Liver (tissue), 8 donors: ENCODE measurements at regions not wholly inside any gene's neighbourhood (a gene's known extent, or its start where the extent isn't known, plus 50 kb on each side); places are given as distances from the start of the nearest gene placed in this dataset.

Experiments used
- DNase-seq: peaks from one replicate; pipeline ENCODE4 v3.0.0-alpha.2; 2017; ENCODE audit warnings: low spot score
- H3K27ac ChIP-seq, 2 donors: one replicate each; pipeline ENCODE4 v1.7.0; 2013; ENCODE audit warnings: inconsistent platforms in 2 of 2, low read length in 2 of 2, control low read depth in 1 of 2, low read depth in 1 of 2, mild to moderate bottlenecking in 1 of 2
- H3K27me3 ChIP-seq, 4 donors: one replicate each; pipeline versions ENCODE4 v1.6.1 to v1.7.0; 2013; ENCODE audit warnings: low read length in 3 of 4, inconsistent platforms in 1 of 4, mild to moderate bottlenecking in 1 of 4, moderate library complexity in 1 of 4; ENCODE audit not compliant: control insufficient read depth in 4 of 4, insufficient read depth in 4 of 4
- H3K36me3 ChIP-seq, 4 donors: one replicate each; pipeline versions ENCODE4 v1.6.1 to v1.7.0; 2013; ENCODE audit warnings: low read length in 3 of 4, mild to moderate bottlenecking in 3 of 4, low read depth in 1 of 4, moderate library complexity in 1 of 4; ENCODE audit not compliant: control insufficient read depth in 4 of 4, insufficient read depth in 3 of 4
- H3K4me1 ChIP-seq, 4 donors: one replicate each; pipeline versions ENCODE4 v1.6.1 to v1.7.0; 2013; ENCODE audit warnings: low read length in 3 of 4, mild to moderate bottlenecking in 3 of 4, moderate library complexity in 1 of 4; ENCODE audit not compliant: control insufficient read depth in 4 of 4, insufficient read depth in 4 of 4
- H3K4me3 ChIP-seq, 3 donors: one replicate each; pipeline versions ENCODE4 v1.6.1 to v1.7.0; 2013; ENCODE audit warnings: low read length in 3 of 3, control low read depth in 1 of 3, low read depth in 1 of 3, mild to moderate bottlenecking in 1 of 3
- H3K9ac ChIP-seq, 2 donors: one replicate each; pipeline ENCODE4 v1.7.0; 2013; ENCODE audit warnings: low read length in 2 of 2, mild to moderate bottlenecking in 2 of 2, moderate library complexity in 2 of 2, control low read depth in 1 of 2, low read depth in 1 of 2
- H3K9me3 ChIP-seq, 4 donors: one replicate each; pipeline versions ENCODE4 v1.6.1 to v1.7.0; 2013; ENCODE audit warnings: low read length in 3 of 4; ENCODE audit not compliant: control insufficient read depth in 4 of 4
- EGR1 ChIP-seq, 2 donors: IDR thresholded peaks; 2 replicates each; pipeline ENCODE4 v1.6.1; 2016 to 2018; ENCODE audit warnings: antibody characterized with exemption in 2 of 2, low read depth in 2 of 2
- FOXA1 ChIP-seq: IDR thresholded peaks from 2 replicates; pipeline ENCODE4 v1.6.1; 2016; ENCODE audit warnings: antibody characterized with exemption
- FOXA2 ChIP-seq: IDR thresholded peaks from 2 replicates; pipeline ENCODE4 v1.6.1; 2016; ENCODE audit warnings: antibody characterized with exemption
- GABPA ChIP-seq, 2 donors: IDR thresholded peaks in 1 of 2; conservative IDR thresholded peaks in 1 of 2; 2 replicates each; pipeline ENCODE4 v1.6.1; 2016; ENCODE audit warnings: antibody characterized with exemption in 2 of 2, mild to moderate bottlenecking in 1 of 2, moderate library complexity in 1 of 2
- HNF4A ChIP-seq, 2 donors: conservative IDR thresholded peaks; 2 replicates each; pipeline ENCODE4 v1.6.1; 2016; ENCODE audit warnings: antibody characterized with exemption in 2 of 2, mild to moderate bottlenecking in 2 of 2
- HNF4G ChIP-seq: IDR thresholded peaks from 2 replicates; pipeline ENCODE4 v1.6.1; 2016; ENCODE audit warnings: antibody characterized with exemption
- JUND ChIP-seq, 2 donors: IDR thresholded peaks; 2 replicates each; pipeline ENCODE4 v1.6.1; 2016; ENCODE audit warnings: antibody characterized with exemption in 2 of 2
- NR2F2 ChIP-seq: IDR thresholded peaks from 2 replicates; pipeline ENCODE4 v1.6.1; 2016; ENCODE audit warnings: antibody characterized with exemption
- RAD21 ChIP-seq, 2 donors: IDR thresholded peaks; 2 replicates each; pipeline ENCODE4 v1.6.1; 2016; ENCODE audit warnings: antibody characterized with exemption in 2 of 2, mild to moderate bottlenecking in 2 of 2
- RXRA ChIP-seq, 2 donors: IDR thresholded peaks; 2 replicates each; pipeline ENCODE4 v1.6.1; 2017 to 2018; ENCODE audit warnings: antibody characterized with exemption in 2 of 2, mild to moderate bottlenecking in 1 of 2
- SP1 ChIP-seq: IDR thresholded peaks from 2 replicates; pipeline ENCODE4 v1.6.1; 2018; ENCODE audit warnings: antibody characterized with exemption, mild to moderate bottlenecking
- TAF1 ChIP-seq: conservative IDR thresholded peaks from 2 replicates; pipeline ENCODE4 v1.6.1; 2016; ENCODE audit warnings: antibody characterized with exemption, mild to moderate bottlenecking
- YY1 ChIP-seq: IDR thresholded peaks from 2 replicates; pipeline ENCODE4 v1.6.1; 2016; ENCODE audit warnings: antibody characterized with exemption, mild to moderate bottlenecking
- WGBS: extraction: QIAGEN DNeasy Blood & Tissue Kit; methylation state at CpG from one replicate; pipeline ENCODE4 v1.1.7; 2013; 5-methylcytosine and 5-hydroxymethylcytosine counted together
- TF ChIP-seq, protein P1 (sequence below): IDR thresholded peaks from 2 replicates; pipeline ENCODE4 v1.6.1; 2016; ENCODE audit warnings: antibody characterized with exemption
- TF ChIP-seq, protein P2 (sequence below): IDR thresholded peaks from 2 replicates; pipeline ENCODE4 v1.6.1; 2016; ENCODE audit warnings: antibody characterized with exemption
- TF ChIP-seq, protein P3 (sequence below): fragments of 150-350 bp; IDR thresholded peaks from 2 replicates; pipeline ENCODE4 v1.5.1; 2017; ENCODE audit warnings: improper control_type of control experiment, low read depth, low read length; ENCODE audit not compliant: missing input control
- TF ChIP-seq, protein P4 (sequence below): IDR thresholded peaks from 2 replicates; pipeline ENCODE4 v1.6.1; 2016; ENCODE audit warnings: antibody characterized with exemption
- TF ChIP-seq, protein P5 (sequence below): IDR thresholded peaks from 2 replicates; pipeline ENCODE4 v1.6.1; 2016; ENCODE audit warnings: antibody characterized with exemption, mild to moderate bottlenecking
- donor health status: healthy.
- donor health status: healthy.
- donor health status: healthy.
- donor health status: healthy.
- donor health status: healthy.

DNA sequence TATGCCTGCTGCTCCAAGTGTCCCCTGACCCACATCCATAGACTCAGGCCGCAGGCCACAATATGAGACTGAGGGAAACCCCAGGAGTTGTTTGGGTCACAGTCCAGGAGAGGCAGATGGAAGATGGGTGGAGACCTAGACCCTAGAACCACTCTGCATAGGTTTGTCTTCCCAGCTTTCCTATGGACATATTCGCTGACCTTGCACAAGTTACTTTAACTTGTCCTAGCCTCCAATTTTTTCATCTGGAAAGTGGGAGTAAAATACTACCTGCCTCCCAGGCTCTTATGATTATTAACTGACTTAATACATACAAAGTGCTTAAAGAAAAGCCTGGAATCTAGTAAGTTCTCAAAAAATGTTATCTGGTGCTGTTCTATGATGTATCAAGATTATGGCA is 157.1 kb upstream of the IFNG-AS1 start:
- TF ChIP-seq RAD21 (IDR thresholded peaks at IDR 0.05) (no peak), FOXA2 (no peak), YY1 (no peak), EGR1 (IDR thresholded peaks at IDR 0.05; ENCODE audit: low read depth in 2 of 2) (no peak), SP1 (no peak), NR2F2 (no peak), RXRA (IDR thresholded peaks at IDR 0.05) (no peak), HNF4A (conservative IDR thresholded peaks at IDR 0.05) (no peak)
- TF ChIP-seq, protein P1, sequence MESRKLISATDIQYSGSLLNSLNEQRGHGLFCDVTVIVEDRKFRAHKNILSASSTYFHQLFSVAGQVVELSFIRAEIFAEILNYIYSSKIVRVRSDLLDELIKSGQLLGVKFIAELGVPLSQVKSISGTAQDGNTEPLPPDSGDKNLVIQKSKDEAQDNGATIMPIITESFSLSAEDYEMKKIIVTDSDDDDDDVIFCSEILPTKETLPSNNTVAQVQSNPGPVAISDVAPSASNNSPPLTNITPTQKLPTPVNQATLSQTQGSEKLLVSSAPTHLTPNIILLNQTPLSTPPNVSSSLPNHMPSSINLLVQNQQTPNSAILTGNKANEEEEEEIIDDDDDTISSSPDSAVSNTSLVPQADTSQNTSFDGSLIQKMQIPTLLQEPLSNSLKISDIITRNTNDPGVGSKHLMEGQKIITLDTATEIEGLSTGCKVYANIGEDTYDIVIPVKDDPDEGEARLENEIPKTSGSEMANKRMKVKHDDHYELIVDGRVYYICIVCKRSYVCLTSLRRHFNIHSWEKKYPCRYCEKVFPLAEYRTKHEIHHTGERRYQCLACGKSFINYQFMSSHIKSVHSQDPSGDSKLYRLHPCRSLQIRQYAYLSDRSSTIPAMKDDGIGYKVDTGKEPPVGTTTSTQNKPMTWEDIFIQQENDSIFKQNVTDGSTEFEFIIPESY = no peak
- TF ChIP-seq, protein P2, sequence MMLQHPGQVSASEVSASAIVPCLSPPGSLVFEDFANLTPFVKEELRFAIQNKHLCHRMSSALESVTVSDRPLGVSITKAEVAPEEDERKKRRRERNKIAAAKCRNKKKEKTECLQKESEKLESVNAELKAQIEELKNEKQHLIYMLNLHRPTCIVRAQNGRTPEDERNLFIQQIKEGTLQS = no peak
- TF ChIP-seq, protein P3, sequence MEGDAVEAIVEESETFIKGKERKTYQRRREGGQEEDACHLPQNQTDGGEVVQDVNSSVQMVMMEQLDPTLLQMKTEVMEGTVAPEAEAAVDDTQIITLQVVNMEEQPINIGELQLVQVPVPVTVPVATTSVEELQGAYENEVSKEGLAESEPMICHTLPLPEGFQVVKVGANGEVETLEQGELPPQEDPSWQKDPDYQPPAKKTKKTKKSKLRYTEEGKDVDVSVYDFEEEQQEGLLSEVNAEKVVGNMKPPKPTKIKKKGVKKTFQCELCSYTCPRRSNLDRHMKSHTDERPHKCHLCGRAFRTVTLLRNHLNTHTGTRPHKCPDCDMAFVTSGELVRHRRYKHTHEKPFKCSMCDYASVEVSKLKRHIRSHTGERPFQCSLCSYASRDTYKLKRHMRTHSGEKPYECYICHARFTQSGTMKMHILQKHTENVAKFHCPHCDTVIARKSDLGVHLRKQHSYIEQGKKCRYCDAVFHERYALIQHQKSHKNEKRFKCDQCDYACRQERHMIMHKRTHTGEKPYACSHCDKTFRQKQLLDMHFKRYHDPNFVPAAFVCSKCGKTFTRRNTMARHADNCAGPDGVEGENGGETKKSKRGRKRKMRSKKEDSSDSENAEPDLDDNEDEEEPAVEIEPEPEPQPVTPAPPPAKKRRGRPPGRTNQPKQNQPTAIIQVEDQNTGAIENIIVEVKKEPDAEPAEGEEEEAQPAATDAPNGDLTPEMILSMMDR = no peak
- H3K4me1 ChIP-seq = no peaks in the 10 kb centered on the region
- WGBS = 75% methylated on average over 2 of the region's 2 CpGs
- peaks cover 0 to 3% (median 0%) of the 10 kb centered on the region in 4 donors for H3K9me3 ChIP-seq
- H3K36me3 ChIP-seq = no peaks in the 10 kb centered on the region
- no peak overlapping the region for H3K4me3 ChIP-seq
- no peak for DNase-seq
- no peaks in the 10 kb centered on the region for H3K27me3 ChIP-seq
- H3K9ac ChIP-seq = no peak overlapping the region
- H3K27ac ChIP-seq = no peak overlapping the region

DNA sequence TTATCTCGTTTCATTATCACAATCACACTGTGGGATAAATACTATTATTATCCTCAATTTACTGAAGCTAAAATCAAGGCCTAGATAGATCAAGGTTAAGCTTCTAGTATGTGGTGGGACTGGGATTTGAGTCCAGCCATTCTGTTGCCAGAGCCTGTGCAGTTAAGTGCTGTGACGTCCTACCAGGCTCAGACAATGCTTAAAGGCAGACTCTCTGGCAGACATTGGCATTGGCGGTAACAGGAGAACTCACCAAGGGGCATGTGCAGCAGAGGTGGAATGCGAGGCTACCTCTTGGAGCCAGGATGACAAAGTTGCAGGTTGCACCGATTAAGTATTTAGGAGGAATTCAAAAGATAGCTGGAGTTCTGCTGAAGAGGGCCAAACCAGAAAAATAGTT is 155.6 kb upstream of the IFNG-AS1 start:
- Histone ChIP-seq H3K9ac (no peak overlapping the region), H3K4me3 (no peak overlapping the region), H3K27me3 (no peaks in the 10 kb centered on the region), H3K4me1 (no peaks in the 10 kb centered on the region), H3K9me3 (peaks cover 0 to 3% (median 0%) of the 10 kb centered on the region in 4 donors), H3K36me3 (no peaks in the 10 kb centered on the region), H3K27ac (no peak overlapping the region)
- no peak for DNase-seq
- TF ChIP-seq EGR1 (IDR thresholded peaks at IDR 0.05; ENCODE audit: low read depth in 2 of 2) = no peak
- TF ChIP-seq HNF4G = no peak
- TF ChIP-seq SP1 = no peak
- TF ChIP-seq, protein P3 = no peak
- no peak for TF ChIP-seq HNF4A (conservative IDR thresholded peaks at IDR 0.05)
- TF ChIP-seq, protein P1 = no peak
- TF ChIP-seq FOXA2 = no peak
- no peak for TF ChIP-seq JUND (IDR thresholded peaks at IDR 0.05)
- TF ChIP-seq RAD21 (IDR thresholded peaks at IDR 0.05) = no peak
- TF ChIP-seq, protein P4, sequence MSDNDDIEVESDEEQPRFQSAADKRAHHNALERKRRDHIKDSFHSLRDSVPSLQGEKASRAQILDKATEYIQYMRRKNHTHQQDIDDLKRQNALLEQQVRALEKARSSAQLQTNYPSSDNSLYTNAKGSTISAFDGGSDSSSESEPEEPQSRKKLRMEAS = no peak
- TF ChIP-seq RXRA (IDR thresholded peaks at IDR 0.05) = no peak
- no peak for TF ChIP-seq TAF1
- TF ChIP-seq FOXA1 = no peak
- TF ChIP-seq, protein P2 = no peak
- no peak for TF ChIP-seq YY1
- no peak for TF ChIP-seq NR2F2
- TF ChIP-seq, protein P5, sequence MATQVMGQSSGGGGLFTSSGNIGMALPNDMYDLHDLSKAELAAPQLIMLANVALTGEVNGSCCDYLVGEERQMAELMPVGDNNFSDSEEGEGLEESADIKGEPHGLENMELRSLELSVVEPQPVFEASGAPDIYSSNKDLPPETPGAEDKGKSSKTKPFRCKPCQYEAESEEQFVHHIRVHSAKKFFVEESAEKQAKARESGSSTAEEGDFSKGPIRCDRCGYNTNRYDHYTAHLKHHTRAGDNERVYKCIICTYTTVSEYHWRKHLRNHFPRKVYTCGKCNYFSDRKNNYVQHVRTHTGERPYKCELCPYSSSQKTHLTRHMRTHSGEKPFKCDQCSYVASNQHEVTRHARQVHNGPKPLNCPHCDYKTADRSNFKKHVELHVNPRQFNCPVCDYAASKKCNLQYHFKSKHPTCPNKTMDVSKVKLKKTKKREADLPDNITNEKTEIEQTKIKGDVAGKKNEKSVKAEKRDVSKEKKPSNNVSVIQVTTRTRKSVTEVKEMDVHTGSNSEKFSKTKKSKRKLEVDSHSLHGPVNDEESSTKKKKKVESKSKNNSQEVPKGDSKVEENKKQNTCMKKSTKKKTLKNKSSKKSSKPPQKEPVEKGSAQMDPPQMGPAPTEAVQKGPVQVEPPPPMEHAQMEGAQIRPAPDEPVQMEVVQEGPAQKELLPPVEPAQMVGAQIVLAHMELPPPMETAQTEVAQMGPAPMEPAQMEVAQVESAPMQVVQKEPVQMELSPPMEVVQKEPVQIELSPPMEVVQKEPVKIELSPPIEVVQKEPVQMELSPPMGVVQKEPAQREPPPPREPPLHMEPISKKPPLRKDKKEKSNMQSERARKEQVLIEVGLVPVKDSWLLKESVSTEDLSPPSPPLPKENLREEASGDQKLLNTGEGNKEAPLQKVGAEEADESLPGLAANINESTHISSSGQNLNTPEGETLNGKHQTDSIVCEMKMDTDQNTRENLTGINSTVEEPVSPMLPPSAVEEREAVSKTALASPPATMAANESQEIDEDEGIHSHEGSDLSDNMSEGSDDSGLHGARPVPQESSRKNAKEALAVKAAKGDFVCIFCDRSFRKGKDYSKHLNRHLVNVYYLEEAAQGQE = no peak
- no peak for TF ChIP-seq GABPA (IDR thresholded peaks at IDR 0.05 in 1 of 2, conservative IDR thresholded peaks at IDR 0.05 in 1 of 2)
- 71% methylated on average over 5 of the region's 5 CpGs for WGBS
